Neural progenitor cell (in vitro differentiated cells): ENCODE measurements at regions not wholly inside any gene's neighbourhood (a gene's known extent, or its start where the extent isn't known, plus 50 kb on each side); places are given as distances from the start of the nearest gene placed in this dataset.

Source experiments
- DNase-seq: peaks from one replicate; pipeline ENCODE4 v3.0.0-alpha.2; 2016; ENCODE audit warnings: low spot score
- H2AFZ ChIP-seq: fragments of 200-600 bp; sonication (generic); replicated peaks from 2 replicates; pipeline ENCODE4 v1.6.1; 2016; ENCODE audit warnings: antibody characterized with exemption
- H3F3A ChIP-seq: fragments of 200-600 bp; sonication (generic); 2 replicates; pipeline ENCODE4 v1.6.1; 2016; ENCODE audit warnings: antibody characterized with exemption, low read depth
- H3K27ac ChIP-seq: fragments of 200-600 bp; sonication (generic); 2 replicates; pipeline ENCODE4 v1.5.1; 2016; ENCODE audit warnings: mild to moderate bottlenecking
- H3K27me3 ChIP-seq: fragments of 200-600 bp; sonication (generic); 2 replicates; pipeline ENCODE4 v1.6.1; 2016; ENCODE audit warnings: mild to moderate bottlenecking, moderate library complexity
- H3K36me3 ChIP-seq: fragments of 200-600 bp; sonication (generic); 2 replicates; pipeline ENCODE4 v1.5.1; 2016
- H3K4me1 ChIP-seq: fragments of 200-600 bp; sonication (generic); 2 replicates; pipeline ENCODE4 v1.6.1; 2016; ENCODE audit warnings: mixed run types
- H3K4me2 ChIP-seq: fragments of 200-600 bp; sonication (generic); 2 replicates; pipeline ENCODE4 v1.6.1; 2016
- H3K4me3 ChIP-seq: fragments of 200-600 bp; sonication (generic); 2 replicates; pipeline ENCODE4 v1.5.1; 2016
- H3K79me2 ChIP-seq: fragments of 200-600 bp; sonication (generic); 2 replicates; pipeline ENCODE4 v1.6.1; 2016; ENCODE audit warnings: low read depth
- H3K9ac ChIP-seq: fragments of 200-600 bp; sonication (generic); 2 replicates; pipeline ENCODE4 v1.6.1; 2016
- H3K9me3 ChIP-seq: fragments of 200-600 bp; sonication (generic); 2 replicates; pipeline ENCODE4 v1.5.1; 2016; ENCODE audit warnings: low read depth
- H4K20me1 ChIP-seq: fragments of 200-600 bp; sonication (generic); 2 replicates; pipeline ENCODE4 v1.6.1; 2016; ENCODE audit warnings: low read depth
- H3K27ac Mint-ChIP-seq: 3 replicates; pipeline ENCODE4 v1.8.0; 2021; ENCODE audit warnings: mixed read lengths
- H3K27me3 Mint-ChIP-seq: 2 replicates; pipeline ENCODE4 v1.8.0; 2022; ENCODE audit warnings: low read depth, mild to moderate bottlenecking, inconsistent platforms, moderate library complexity, mixed read lengths; ENCODE audit not compliant: insufficient read depth
- H3K36me3 Mint-ChIP-seq: 3 replicates; pipeline ENCODE4 v1.8.0; 2021; ENCODE audit warnings: mixed read lengths
- H3K4me1 Mint-ChIP-seq: 3 replicates; pipeline ENCODE4 v1.8.0; 2021; ENCODE audit warnings: mixed read lengths
- H3K4me3 Mint-ChIP-seq: 3 replicates; pipeline ENCODE4 v1.8.0; 2021; ENCODE audit warnings: mild to moderate bottlenecking, moderate library complexity, mixed read lengths
- H3K9me3 Mint-ChIP-seq: 3 replicates; pipeline ENCODE4 v1.8.0; 2020; ENCODE audit warnings: mixed read lengths
- CTCF ChIP-seq: fragments of 200-600 bp; sonication (generic); IDR thresholded peaks from 2 replicates; pipeline ENCODE4 v1.5.1; 2017; ENCODE audit warnings: antibody characterized with exemption, mild to moderate bottlenecking
- EZH2 ChIP-seq: fragments of 200-600 bp; sonication (generic); IDR thresholded peaks from 2 replicates; pipeline ENCODE4 v1.6.1; 2017; ENCODE audit warnings: antibody characterized with exemption, mild to moderate bottlenecking, moderate library complexity
- EZH2phosphoT487 ChIP-seq: fragments of 200-600 bp; sonication (generic); IDR thresholded peaks from 2 replicates; pipeline ENCODE4 v1.6.1; 2017; ENCODE audit warnings: antibody characterized with exemption

DNA sequence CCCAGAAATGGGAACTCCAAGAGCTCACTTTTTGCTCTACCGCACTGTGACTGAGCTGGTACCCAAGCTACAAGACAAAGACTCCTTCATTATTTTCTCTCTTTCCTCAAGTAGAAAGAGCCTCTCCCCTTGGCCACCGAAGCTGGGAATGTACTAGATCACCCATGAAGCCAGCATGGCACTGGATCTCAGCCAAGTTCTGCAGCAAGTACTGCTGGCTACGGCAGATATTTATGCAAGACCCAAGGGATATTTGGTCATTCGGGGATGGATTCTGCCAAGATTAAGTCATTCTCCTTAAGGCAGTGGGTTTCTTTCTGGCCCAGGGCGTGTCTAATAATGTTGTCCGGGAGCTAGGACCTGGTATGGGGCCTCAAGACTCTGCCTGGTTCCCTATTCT, 633.5 kb downstream of the SLITRK1 start:
- no peak overlapping the region for H3K4me2 ChIP-seq
- no peak overlapping the region for H2AFZ ChIP-seq
- Mint-ChIP-seq H3K27me3 (peaks cover 3% of the 10 kb centered on the region), H3K9me3 (peaks cover 4% of the 10 kb centered on the region), H3K27ac (no peak overlapping the region), H3K36me3 (no peaks in the 10 kb centered on the region), H3K4me1 (no peaks in the 10 kb centered on the region), H3K4me3 (no peak overlapping the region)
- no peaks in the 10 kb centered on the region for H3K79me2 ChIP-seq
- peaks cover 4% of the 10 kb centered on the region for H3K36me3 ChIP-seq
- no peak overlapping the region for H3K9ac ChIP-seq
- H3K4me3 ChIP-seq = no peak overlapping the region
- H4K20me1 ChIP-seq = no peaks in the 10 kb centered on the region
- H3K27ac ChIP-seq = no peak overlapping the region
- no peaks in the 10 kb centered on the region for H3K4me1 ChIP-seq
- DNase-seq = no peak
- peaks cover 5% of the 10 kb centered on the region for H3K9me3 ChIP-seq
- H3F3A ChIP-seq = no peaks in the 10 kb centered on the region
- no peaks in the 10 kb centered on the region for H3K27me3 ChIP-seq
- TF ChIP-seq EZH2phosphoT487 (no peak), EZH2 (no peak), CTCF (no peak)

DNA sequence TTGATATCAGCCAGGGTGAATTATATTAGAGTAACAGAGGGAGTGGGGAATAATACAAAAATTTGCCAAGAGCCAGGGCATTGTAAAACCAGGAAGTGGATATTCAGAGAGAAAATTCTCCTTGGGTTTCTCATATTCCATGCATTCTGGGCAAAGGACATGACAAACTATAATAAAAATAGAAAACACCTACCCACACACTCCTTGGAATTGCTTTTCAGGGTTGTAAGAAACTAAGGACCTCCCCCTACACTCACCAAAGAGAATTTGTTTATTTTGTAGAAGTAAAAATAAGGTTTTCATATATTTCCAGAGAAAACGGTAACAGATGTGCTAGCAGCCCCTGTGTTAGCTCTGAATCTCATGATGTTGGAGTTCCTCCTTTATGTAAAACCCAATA, 649.6 kb downstream of the SLITRK1 start:
- H3K4me3 Mint-ChIP-seq = no peak overlapping the region
- H3K27me3 Mint-ChIP-seq = no peaks in the 10 kb centered on the region
- Histone ChIP-seq H3K9ac (no peak overlapping the region), H3K9me3 (no peaks in the 10 kb centered on the region), H3K27me3 (no peaks in the 10 kb centered on the region), H3K36me3 (no peaks in the 10 kb centered on the region), H3F3A (no peaks in the 10 kb centered on the region), H3K4me3 (no peak overlapping the region), H3K27ac (no peak overlapping the region), H3K79me2 (no peaks in the 10 kb centered on the region), H2AFZ (no peak overlapping the region), H4K20me1 (no peaks in the 10 kb centered on the region), H3K4me1 (no peaks in the 10 kb centered on the region), H3K4me2 (no peak overlapping the region)
- no peaks in the 10 kb centered on the region for H3K4me1 Mint-ChIP-seq
- no peak for DNase-seq
- H3K36me3 Mint-ChIP-seq = no peaks in the 10 kb centered on the region
- TF ChIP-seq CTCF = no peak
- TF ChIP-seq EZH2 = no peak
- TF ChIP-seq EZH2phosphoT487 = no peak
- no peaks in the 10 kb centered on the region for H3K9me3 Mint-ChIP-seq
- H3K27ac Mint-ChIP-seq = no peak overlapping the region

- H3K27me3 ChIP-seq = no peaks in the 10 kb centered on the region
- H3K4me3 ChIP-seq = no peak overlapping the region
- no peak overlapping the region for H3K27ac Mint-ChIP-seq
- H3F3A ChIP-seq = no peaks in the 10 kb centered on the region
- no peak overlapping the region for H2AFZ ChIP-seq
- no peaks in the 10 kb centered on the region for H3K27me3 Mint-ChIP-seq
- H4K20me1 ChIP-seq = no peaks in the 10 kb centered on the region
- H3K4me1 ChIP-seq = no peaks in the 10 kb centered on the region
- no peaks in the 10 kb centered on the region for H3K9me3 ChIP-seq
- no peak overlapping the region for H3K27ac ChIP-seq
- no peak overlapping the region for H3K4me2 ChIP-seq
- no peak overlapping the region for H3K4me3 Mint-ChIP-seq
- TF ChIP-seq EZH2 (no peak), CTCF (no peak)
- H3K9me3 Mint-ChIP-seq = no peaks in the 10 kb centered on the region
- no peaks in the 10 kb centered on the region for H3K36me3 ChIP-seq
- no peak overlapping the region for H3K9ac ChIP-seq
- H3K36me3 Mint-ChIP-seq = no peaks in the 10 kb centered on the region
- no peaks in the 10 kb centered on the region for H3K4me1 Mint-ChIP-seq
- no peak for DNase-seq
- no peaks in the 10 kb centered on the region for H3K79me2 ChIP-seq
Observed at GRCh38 chr13:83229574-83230305, 652.5 kb downstream of the SLITRK1 start.
